GM12875 (cell line): ENCODE measurements at regions not wholly inside any gene's neighbourhood (a gene's known extent, or its start where the extent isn't known, plus 50 kb on each side); places are given as distances from the start of the nearest gene placed in this dataset.

Experiments used
- H3K4me3 ChIP-seq: one replicate; pipeline ENCODE4 v1.5.1; 2011; ENCODE audit warnings: low read depth, low read length, control low read depth
- TF ChIP-seq, protein P1 (sequence below): IDR thresholded peaks from 2 replicates; pipeline ENCODE4 v1.5.1; 2011; ENCODE audit warnings: low read depth, mild to moderate bottlenecking, control low read depth, inconsistent platforms, low read length, moderate library complexity, borderline replicate concordance; ENCODE audit not compliant: insufficient read depth

DNA sequence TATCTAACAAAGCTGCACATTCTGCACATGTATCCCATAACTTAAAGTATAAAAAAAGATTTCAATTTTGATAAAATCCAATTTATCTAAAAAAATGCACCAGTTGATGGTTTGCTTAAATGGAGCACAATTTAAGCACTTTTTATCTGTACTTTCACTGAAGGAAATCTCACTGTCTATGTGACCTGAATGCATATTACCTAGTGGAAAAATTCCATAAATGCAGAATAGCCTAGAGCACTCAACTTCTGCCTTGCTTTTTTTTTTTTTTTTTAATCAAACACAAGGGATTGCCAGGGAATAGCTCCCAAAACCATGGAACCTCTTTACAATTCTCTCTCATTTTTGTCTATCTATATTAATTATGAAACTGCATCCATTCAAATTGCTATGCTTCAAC lies 80.4 kb downstream of the RFPL4B start:
- TF ChIP-seq, protein P1, sequence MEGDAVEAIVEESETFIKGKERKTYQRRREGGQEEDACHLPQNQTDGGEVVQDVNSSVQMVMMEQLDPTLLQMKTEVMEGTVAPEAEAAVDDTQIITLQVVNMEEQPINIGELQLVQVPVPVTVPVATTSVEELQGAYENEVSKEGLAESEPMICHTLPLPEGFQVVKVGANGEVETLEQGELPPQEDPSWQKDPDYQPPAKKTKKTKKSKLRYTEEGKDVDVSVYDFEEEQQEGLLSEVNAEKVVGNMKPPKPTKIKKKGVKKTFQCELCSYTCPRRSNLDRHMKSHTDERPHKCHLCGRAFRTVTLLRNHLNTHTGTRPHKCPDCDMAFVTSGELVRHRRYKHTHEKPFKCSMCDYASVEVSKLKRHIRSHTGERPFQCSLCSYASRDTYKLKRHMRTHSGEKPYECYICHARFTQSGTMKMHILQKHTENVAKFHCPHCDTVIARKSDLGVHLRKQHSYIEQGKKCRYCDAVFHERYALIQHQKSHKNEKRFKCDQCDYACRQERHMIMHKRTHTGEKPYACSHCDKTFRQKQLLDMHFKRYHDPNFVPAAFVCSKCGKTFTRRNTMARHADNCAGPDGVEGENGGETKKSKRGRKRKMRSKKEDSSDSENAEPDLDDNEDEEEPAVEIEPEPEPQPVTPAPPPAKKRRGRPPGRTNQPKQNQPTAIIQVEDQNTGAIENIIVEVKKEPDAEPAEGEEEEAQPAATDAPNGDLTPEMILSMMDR: no peak
- no peak overlapping the region for H3K4me3 ChIP-seq

DNA sequence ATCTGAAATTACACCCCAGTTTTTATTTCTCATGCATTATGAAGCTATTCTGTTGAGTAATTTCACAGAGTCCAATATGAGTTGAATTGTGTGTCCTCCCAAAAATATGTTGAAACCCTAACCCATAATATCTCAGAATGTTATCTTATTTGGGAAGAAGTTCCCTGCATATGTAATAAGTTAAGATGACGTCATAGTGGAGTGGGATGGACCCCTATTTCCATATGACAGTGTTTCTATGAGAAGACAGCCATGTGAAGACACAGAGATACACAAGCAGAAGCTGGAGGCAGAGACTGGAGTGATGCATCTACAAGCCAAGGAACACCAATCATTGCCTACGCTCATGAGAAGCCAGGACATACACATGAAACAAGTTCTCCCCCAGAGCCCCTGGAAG lies 81.3 kb downstream of the RFPL4B start:
- TF ChIP-seq, protein P1: no peak
- H3K4me3 ChIP-seq: no peak overlapping the region

DNA sequence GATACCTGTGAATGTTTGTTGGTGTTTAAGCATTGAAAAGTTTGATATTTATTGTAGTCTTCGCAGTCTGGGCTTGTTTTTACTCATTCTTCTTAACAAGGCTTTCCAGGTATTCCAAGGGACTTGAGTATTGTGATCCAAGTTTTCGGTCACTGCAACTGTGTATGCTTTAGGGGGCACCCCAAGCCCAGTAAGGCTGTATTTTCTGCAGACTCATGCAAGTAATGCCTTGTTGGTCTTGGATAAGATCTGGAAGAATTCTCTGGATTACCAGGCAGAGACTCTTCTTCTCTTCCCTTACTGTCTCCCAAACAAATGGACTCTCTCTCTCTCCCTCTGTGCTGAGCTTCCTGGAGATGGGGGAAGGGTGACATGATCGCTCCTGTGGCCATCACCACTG lies 82.1 kb downstream of the RFPL4B start:
- TF ChIP-seq, protein P1: no peak
- no peak overlapping the region for H3K4me3 ChIP-seq

DNA sequence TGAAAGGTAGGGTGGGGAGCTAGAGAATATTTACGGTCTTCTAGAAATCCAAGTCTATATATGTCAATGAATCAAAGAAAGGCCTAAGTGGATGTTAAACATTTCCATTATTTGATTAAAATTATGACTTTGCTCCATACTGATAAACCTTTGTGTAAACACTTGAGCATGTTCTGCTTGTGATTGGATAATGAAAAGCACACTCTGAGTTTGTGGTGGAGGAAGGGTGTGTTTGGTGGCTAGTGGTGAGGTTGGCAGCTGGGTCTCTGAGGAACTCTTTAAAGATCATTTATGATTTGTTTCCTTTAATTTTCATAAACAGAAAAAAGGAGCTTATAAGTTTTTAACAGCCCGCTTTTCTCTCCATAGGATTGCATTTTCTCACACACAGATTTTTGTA lies 84.7 kb downstream of the RFPL4B start:
- TF ChIP-seq, protein P1: no peak
- no peak overlapping the region for H3K4me3 ChIP-seq

DNA sequence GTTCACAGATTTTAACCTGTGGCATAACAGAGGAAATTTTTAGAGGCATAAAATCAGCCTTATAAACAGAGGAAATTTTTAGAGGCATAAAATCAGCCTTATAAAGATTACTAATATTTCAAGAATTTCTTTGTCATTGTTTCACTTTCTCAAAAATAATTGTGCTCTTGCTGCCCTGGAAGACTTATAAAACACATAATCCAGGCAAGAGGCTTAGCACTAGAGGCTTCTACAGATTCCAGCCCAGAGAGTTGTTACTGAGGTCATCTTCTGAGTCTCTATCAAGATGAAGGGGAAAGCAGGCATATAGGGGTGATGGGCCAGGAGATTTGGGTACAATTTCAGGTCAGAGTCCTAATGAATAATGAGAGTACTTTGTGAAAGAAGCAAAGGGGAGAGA lies 85.7 kb downstream of the RFPL4B start:
- H3K4me3 ChIP-seq: no peak overlapping the region
- TF ChIP-seq, protein P1: no peak

DNA sequence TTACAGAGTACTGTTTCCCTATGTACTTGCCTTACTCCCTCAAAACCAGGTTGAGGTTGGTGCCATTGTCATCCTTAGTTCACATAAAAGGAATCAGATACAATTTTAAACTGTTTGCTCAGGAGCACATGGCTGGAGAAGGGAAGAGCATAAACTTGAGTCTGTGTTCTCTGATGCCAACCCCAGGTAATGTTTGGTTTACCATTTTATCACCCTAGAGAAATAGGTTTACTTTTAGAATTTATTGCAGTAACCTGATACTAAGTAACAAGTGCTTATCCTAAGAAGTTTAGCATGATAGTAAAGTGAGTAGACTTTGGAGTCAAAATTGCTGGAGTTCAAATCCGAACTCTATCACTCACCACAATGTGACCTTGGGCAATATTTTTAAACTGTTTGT lies 86.3 kb downstream of the RFPL4B start:
- TF ChIP-seq, protein P1: no peak
- no peak overlapping the region for H3K4me3 ChIP-seq

DNA sequence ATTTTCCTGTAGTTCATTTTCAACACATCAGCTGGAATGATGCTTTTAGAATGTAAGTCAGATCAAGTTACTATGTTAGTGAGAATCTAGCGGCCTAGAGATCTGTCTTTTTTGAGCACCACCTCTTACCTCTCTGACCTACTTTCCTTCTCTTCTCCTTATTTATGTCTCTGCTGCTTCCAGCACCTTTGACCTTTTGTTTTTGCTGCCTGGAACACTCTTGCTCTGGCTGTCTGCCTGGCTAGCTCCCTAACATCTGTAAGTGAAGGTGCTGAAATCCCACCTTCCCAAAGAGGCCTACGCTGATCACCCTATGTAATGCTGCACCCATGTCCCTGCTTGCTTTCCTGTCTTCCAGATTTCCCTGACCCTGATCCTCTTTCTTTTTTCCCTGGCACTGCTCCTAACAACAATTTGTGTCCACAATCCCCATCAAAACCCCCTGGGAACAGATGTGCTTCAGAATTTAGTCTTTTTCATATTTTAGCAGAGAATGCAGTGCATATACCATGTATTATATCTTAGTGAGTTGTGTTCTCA lies 87.8 kb downstream of the RFPL4B start:
- TF ChIP-seq, protein P1: no peak
- no peak overlapping the region for H3K4me3 ChIP-seq
